Activated CD4-positive, alpha-beta T cell treated with anti-CD3 and anti-CD28 coated beads, Interleukin-2, amount 50 U/mL, for 24 hours (primary cell): ENCODE measurements at regions not wholly inside any gene's neighbourhood (a gene's known extent, or its start where the extent isn't known, plus 50 kb on each side); places are given as distances from the start of the nearest gene placed in this dataset.
"Not testable (repeated sequence)": the region's sequence is repeated elsewhere in the genome, so short reads cannot be mapped to it uniquely, and the experiment has no call there.

Source experiments
- DNase-seq, 2 donors: peaks; one replicate each; pipeline ENCODE4 v3.0.0-alpha.2; 2020; ENCODE audit warnings: low read depth in 1 of 2, low spot score in 1 of 2

DNA sequence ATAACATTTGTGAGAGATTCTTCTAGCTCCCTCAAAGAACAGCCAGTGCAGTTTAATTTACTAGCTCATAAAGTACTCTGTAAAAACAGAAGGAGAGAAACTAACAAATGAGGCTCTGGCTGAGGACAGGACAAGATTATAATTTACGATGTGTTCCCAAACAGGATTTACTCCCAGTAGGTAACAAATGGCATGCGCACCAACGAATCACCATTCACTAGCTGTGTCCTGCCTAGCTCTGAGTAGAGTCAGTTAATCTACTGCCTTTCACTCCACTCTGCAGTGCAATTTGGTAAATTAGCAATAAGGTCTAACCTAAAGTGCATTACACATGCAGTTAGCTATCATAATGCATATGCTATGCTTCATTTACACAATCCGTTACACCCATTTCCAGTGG lies 497.4 kb upstream of the CCNG1 start:
- DNase-seq, result no peak

- DNase-seq, result no peak
Observed at GRCh38 chr5:162948677-162949076, 488.7 kb upstream of the CCNG1 start.

DNA sequence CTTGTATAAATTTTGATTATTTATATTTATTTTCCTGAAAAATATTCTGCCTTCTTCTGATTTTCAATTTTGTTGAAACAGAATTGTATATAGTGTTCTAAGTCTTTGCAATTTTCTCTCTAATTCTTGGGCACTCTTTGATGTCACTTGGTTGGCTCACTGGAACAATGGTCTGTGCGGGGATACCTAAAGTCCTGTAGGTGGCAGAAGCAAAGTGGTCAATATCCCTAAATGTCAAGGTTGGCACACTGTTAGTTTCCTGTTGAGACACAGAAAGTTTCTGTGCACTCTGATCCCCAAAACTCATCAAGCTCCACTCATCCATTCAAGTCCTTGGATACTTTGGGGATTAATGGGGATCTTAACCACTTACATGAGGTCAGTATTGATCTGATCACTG lies 480.8 kb upstream of the CCNG1 start:
- no peak for DNase-seq

- DNase-seq, result not testable (repeated sequence)
Observed at GRCh38 chr5:162964144-162964543, 473.3 kb upstream of the CCNG1 start.

- DNase-seq, result no peak
Observed at GRCh38 chr5:162990063-162990462, 447.3 kb upstream of the CCNG1 start.

- DNase-seq, result no peak
Observed at GRCh38 chr5:162990856-162991497, 446.4 kb upstream of the CCNG1 start.

DNA sequence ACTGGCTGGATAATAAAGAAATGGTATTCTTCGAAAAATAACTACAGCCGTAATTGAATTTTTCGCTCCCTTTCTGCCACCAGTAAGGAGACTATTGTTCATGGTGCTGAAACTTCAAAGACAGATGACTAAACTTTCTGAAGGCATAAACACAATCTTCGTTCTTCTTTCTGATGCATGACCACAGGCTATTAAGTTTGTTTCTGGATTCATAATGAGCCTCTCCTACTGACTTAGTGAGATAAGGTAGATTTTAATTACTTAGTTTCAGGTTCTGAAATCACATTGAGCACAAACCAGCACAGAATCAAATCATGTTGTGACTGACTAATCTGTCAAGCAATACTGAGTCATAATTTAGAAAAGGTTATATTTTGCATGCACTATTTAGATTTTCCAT lies 441.8 kb upstream of the CCNG1 start:
- DNase-seq, result no peak

GRCh38 chr5:162996053-162996452 lies 441.3 kb upstream of the CCNG1 start:
- DNase-seq, result no peak

- no peak for DNase-seq
Observed at GRCh38 chr5:163005949-163006348, 431.4 kb upstream of the CCNG1 start.

- DNase-seq, result no peak
Observed at GRCh38 chr5:163022582-163023128, 414.7 kb upstream of the CCNG1 start.

- no peak for DNase-seq
Observed at GRCh38 chr5:163023846-163024245, 413.5 kb upstream of the CCNG1 start.

GRCh38 chr5:163024936-163025335 lies 412.5 kb upstream of the CCNG1 start:
- DNase-seq, result no peak

DNA sequence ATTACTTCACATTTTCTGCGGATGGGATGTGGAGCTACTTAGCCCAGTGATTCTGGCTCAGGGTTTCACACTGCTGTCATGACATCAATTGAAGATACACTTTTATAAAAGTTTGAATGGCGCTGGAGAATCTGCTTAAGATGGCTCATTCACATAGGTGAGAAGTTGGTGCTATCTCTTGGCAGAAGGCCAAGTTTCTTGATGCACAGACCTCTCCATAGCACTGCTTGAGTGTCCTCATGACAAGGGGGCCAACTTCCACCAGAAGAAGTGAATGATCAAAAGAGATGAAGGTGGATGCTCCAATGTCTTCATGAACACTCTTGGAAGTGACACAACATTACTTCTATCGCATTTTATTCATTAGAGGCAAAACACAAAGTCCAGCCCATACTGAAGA lies 403.7 kb upstream of the CCNG1 start:
- DNase-seq, result no peak

DNA sequence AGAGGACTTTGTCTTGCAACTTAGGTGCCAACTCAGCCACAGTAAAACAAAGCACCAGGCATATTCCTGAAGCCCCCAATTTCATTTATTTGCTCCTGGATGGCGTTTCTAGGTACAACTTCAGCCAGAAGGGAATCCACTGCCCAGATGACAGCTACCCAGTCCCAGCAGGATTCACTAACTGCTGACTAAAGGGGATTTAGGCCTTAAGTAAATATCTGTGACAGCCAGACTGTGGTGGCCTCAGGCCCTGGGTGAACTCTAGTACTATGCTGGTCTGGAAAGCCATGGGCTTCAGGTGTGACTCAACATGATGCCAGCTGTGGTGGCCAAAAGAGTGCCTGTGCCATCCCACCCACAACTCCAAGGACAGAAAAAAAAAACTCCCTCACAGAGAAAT lies 396.1 kb upstream of the CCNG1 start:
- DNase-seq, result no peak

DNA sequence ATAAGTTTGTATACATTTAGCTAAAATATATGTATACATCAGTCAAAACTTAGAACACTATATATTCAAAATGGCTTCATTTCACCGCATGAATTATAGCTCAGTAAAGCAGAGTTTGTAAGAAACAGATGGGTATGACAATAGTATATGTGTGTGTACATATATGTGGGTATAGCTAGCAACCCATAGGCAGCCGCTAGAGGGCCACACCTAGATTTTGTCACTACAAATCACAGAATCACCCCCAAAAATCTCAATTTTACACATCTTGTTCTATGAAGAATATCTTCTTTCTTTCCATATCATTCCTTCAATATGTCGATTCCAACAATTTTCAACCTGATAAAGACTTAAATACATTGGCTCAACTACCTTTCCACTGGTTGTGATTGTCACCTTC lies 357.8 kb upstream of the CCNG1 start:
- no peak for DNase-seq

GRCh38 chr5:163089230-163089629 lies 348.2 kb upstream of the CCNG1 start:
- no peak for DNase-seq

DNA sequence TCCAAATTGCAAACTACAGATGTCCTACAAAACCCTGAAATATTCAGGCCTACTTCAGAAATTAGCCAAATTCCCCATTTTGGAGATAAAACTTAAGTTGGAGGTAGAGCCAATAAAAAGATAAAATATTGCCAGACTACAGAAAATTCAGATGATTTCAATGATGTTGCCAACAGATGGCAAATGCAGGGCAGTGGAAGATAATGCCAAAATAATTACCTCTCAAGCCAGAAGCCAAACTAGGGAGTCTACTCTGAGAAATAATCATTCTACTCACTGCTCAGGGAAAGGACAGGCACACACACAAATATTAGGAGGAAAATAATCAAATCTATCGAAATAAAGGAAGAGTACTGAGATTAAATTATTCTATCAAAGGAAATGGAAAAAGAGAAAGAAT lies 347.5 kb upstream of the CCNG1 start:
- DNase-seq, result no peak

DNA sequence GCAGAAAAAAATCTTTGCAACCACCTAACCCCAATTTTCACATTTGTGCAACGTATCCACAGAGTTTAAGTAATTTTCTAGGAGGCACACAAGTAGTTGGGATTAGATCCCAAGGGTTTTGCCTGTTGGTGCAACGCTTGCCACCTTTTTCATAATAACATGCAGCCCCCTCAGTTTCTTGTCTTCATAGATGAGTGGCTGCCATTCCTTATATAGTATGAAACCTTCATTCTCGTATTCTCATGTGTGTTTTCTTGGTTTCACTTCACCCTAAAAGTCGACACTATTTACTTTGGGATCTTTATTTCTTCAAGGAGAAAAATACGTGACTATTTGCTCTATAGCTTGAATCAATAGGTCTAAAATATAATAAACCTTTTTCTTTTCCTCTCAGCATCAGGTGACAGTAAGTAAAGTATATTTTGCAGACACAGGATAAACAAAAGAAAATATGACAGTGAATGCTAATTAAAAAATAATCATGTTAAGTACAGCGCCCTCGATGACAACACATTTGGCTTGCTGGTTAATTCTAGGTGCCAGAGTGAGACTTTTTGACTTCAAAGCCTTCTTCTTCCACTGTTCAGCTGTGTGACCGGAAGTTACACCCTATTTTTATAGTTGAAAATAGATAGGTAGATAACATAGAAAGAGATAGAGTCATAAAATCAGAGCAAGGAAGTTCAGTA lies 342.8 kb upstream of the CCNG1 start:
- DNase-seq, result no peak

DNA sequence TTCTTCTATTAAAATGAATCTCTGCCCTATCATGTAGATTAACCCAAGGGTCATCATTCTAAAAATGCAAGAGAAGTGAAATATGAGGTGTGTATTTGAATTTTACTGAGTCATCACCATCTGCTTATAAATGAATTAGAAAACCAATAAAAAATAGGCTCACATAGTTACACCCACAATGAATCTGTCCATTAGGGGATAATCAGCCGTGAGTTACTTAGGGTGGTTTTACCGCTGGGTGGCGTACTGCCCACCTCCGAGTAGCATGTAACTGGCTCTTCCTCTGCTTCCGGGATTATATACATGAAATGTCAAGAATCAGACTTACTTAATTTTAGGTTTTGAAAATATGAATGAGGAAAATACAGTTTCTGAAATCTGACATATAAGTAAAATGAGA lies 332.9 kb upstream of the CCNG1 start:
- no peak for DNase-seq

GRCh38 chr5:163105456-163105855 lies 331.9 kb upstream of the CCNG1 start:
- no peak for DNase-seq

GRCh38 chr5:163106098-163106497 lies 331.3 kb upstream of the CCNG1 start:
- DNase-seq, result no peak

DNA sequence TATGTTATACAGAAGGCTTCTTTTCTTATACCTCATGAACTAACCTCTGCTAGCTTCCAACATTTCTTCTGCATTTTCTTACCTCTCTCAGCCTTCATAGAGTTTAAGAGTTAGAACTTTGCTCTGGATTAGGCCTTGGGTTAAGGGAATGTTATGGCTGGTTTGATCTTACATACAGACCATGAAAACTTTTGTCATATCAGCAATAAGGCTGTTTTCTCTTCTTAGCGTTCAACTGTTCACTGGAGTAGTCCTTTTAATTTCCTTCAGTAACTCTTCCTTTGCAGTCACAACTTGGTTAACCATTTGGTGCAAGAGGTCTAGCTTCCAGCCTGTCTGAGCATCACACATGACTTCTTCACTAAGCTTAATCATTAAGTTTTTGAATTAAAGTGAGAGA lies 329.0 kb upstream of the CCNG1 start:
- no peak for DNase-seq

DNA sequence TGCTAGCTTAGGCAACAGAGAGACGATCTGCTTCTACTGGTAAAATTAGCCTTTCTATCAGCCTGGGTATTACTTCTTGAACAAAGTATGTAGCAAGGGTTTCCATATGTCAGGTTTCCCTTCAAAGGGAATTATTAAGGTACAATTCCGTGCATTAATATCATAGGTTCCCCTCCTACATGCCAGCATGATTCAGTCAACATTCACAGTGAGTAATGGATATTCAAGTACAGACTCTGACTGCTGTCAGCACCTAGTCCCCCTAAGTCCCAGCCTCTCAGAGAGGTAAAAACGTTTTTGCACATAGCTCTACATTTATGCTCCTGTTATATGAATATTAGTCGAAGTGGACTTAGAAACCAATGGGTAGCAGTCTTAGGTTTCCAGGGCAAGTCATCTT lies 322.4 kb upstream of the CCNG1 start:
- no peak for DNase-seq
